H7 (cell line): ENCODE measurements at regions not wholly inside any gene's neighbourhood (a gene's known extent, or its start where the extent isn't known, plus 50 kb on each side); places are given as distances from the start of the nearest gene placed in this dataset.
"Not testable (repeated sequence)": the region's sequence is repeated elsewhere in the genome, so short reads cannot be mapped to it uniquely, and the experiment has no call there.

Source experiments
- DNase-seq: peaks from one replicate; pipeline ENCODE4 v3.0.0; 2012
- H3K27me3 ChIP-seq: 2 replicates; pipeline ENCODE4 v1.6.0; 2011; ENCODE audit warnings: mild to moderate bottlenecking, low read length; ENCODE audit not compliant: control insufficient read depth, insufficient read depth
- H3K36me3 ChIP-seq: replicated peaks from 2 replicates; pipeline ENCODE4 v1.5.1; 2011; ENCODE audit warnings: low read length; ENCODE audit not compliant: control insufficient read depth, insufficient read depth
- H3K4me3 ChIP-seq: 2 replicates; pipeline ENCODE4 v1.5.1; 2011; ENCODE audit warnings: low read depth, mild to moderate bottlenecking, control low read depth, low read length, moderate library complexity; ENCODE audit not compliant: insufficient read depth

GRCh38 chr2:16737812-16738211, 72.2 kb upstream of the CYRIA start:
- DNase-seq: no peak
- no peak overlapping the region for H3K4me3 ChIP-seq
- no peaks in the 10 kb centered on the region for H3K27me3 ChIP-seq
- H3K36me3 ChIP-seq: no peaks in the 10 kb centered on the region

GRCh38 chr2:16736633-16737032, 71.0 kb upstream of the CYRIA start:
- no peak for DNase-seq
- Histone ChIP-seq H3K27me3 (no peaks in the 10 kb centered on the region), H3K4me3 (no peak overlapping the region), H3K36me3 (no peaks in the 10 kb centered on the region)

- Histone ChIP-seq H3K4me3 (no peak overlapping the region), H3K36me3 (no peaks in the 10 kb centered on the region), H3K27me3 (no peaks in the 10 kb centered on the region)
- no peak for DNase-seq
Measured at GRCh38 chr2:16729335-16729734, 63.7 kb upstream of the CYRIA start.

- no peaks in the 10 kb centered on the region for H3K27me3 ChIP-seq
- no peak overlapping the region for H3K4me3 ChIP-seq
- DNase-seq: no peak
- no peaks in the 10 kb centered on the region for H3K36me3 ChIP-seq
Measured at GRCh38 chr2:16728351-16729136, 62.9 kb upstream of the CYRIA start.

GRCh38 chr2:16727849-16728248, 62.2 kb upstream of the CYRIA start:
- H3K36me3 ChIP-seq, DNase-seq, H3K27me3 ChIP-seq, H3K4me3 ChIP-seq: not testable (repeated sequence)

GRCh38 chr2:16727256-16727655, 61.6 kb upstream of the CYRIA start:
- H3K4me3 ChIP-seq: no peak overlapping the region
- no peak for DNase-seq
- H3K27me3 ChIP-seq: no peaks in the 10 kb centered on the region

GRCh38 chr2:16726577-16726976, 60.9 kb upstream of the CYRIA start:
- H3K27me3 ChIP-seq: no peaks in the 10 kb centered on the region
- H3K36me3 ChIP-seq: no peaks in the 10 kb centered on the region
- no peak for DNase-seq
- no peak overlapping the region for H3K4me3 ChIP-seq

More at GRCh38 chr2:16727256-16727655, 61.6 kb upstream of the CYRIA start:
- H3K36me3 ChIP-seq: no peaks in the 10 kb centered on the region

- H3K36me3 ChIP-seq: no peaks in the 10 kb centered on the region
- no peak for DNase-seq
- H3K4me3 ChIP-seq: no peak overlapping the region
- no peaks in the 10 kb centered on the region for H3K27me3 ChIP-seq
Measured at GRCh38 chr2:16726147-16726546, 60.5 kb upstream of the CYRIA start.

- Histone ChIP-seq H3K36me3 (no peaks in the 10 kb centered on the region), H3K27me3 (no peaks in the 10 kb centered on the region), H3K4me3 (no peak overlapping the region)
- no peak for DNase-seq
Measured at GRCh38 chr2:16725549-16725948, 59.9 kb upstream of the CYRIA start.

GRCh38 chr2:16722677-16723076, 57.0 kb upstream of the CYRIA start:
- H3K27me3 ChIP-seq: no peaks in the 10 kb centered on the region
- DNase-seq: peak; percentile 41
- H3K4me3 ChIP-seq: no peak overlapping the region
- no peaks in the 10 kb centered on the region for H3K36me3 ChIP-seq

- no peaks in the 10 kb centered on the region for H3K36me3 ChIP-seq
- H3K27me3 ChIP-seq: no peaks in the 10 kb centered on the region
- H3K4me3 ChIP-seq: no peak overlapping the region
- no peak for DNase-seq
Measured at GRCh38 chr2:16722126-16722525, 56.5 kb upstream of the CYRIA start.

- H3K27me3 ChIP-seq, DNase-seq, H3K4me3 ChIP-seq, H3K36me3 ChIP-seq: not testable (repeated sequence)
Measured at GRCh38 chr2:16721529-16721928, 55.9 kb upstream of the CYRIA start.

GRCh38 chr2:16720737-16721136, 55.1 kb upstream of the CYRIA start:
- H3K4me3 ChIP-seq, DNase-seq, H3K36me3 ChIP-seq, H3K27me3 ChIP-seq: not testable (repeated sequence)

GRCh38 chr2:16719485-16719808, 53.8 kb upstream of the CYRIA start:
- DNase-seq: no peak
- Histone ChIP-seq H3K27me3 (no peaks in the 10 kb centered on the region), H3K4me3 (no peak overlapping the region), H3K36me3 (no peaks in the 10 kb centered on the region)

- DNase-seq: no peak
- Histone ChIP-seq H3K4me3 (no peak overlapping the region), H3K36me3 (no peaks in the 10 kb centered on the region), H3K27me3 (no peaks in the 10 kb centered on the region)
Measured at GRCh38 chr2:16718576-16719484, 53.2 kb upstream of the CYRIA start.
